OCI-LY7 (cell line): ENCODE measurements at regions not wholly inside any gene's neighbourhood (a gene's known extent, or its start where the extent isn't known, plus 50 kb on each side); places are given as distances from the start of the nearest gene placed in this dataset.

Experiments used
- CTCF ChIP-seq: fragments of 200-600 bp; sonication (generic); conservative IDR thresholded peaks from 2 replicates; pipeline ENCODE4 v1.5.1; 2014; ENCODE audit warnings: mild to moderate bottlenecking, antibody characterized with exemption, low read length, moderate library complexity, mixed read lengths
- EZH2phosphoT487 ChIP-seq: fragments of 200-600 bp; sonication (generic); IDR thresholded peaks from 2 replicates; pipeline ENCODE4 v1.6.1; 2018; ENCODE audit warnings: low read depth, borderline replicate concordance, mild to moderate bottlenecking, mixed run types, antibody characterized with exemption, low read length, moderate library complexity, mixed read lengths

- TF ChIP-seq CTCF = no peak
- no peak for TF ChIP-seq EZH2phosphoT487
Measured at GRCh38 chr3:87969620-87970019, 89.2 kb downstream of the CGGBP1 start.
